IMR-90 (cell line): ENCODE measurements at regions not wholly inside any gene's neighbourhood (a gene's known extent, or its start where the extent isn't known, plus 50 kb on each side); places are given as distances from the start of the nearest gene placed in this dataset.

ENCODE experiments used
- MAZ ChIP-seq: IDR thresholded peaks from 2 replicates; pipeline ENCODE4 v1.6.1; 2012; ENCODE audit warnings: low read depth, mild to moderate bottlenecking, low read length, improper control_type of control experiment, moderate library complexity, borderline replicate concordance
- POLR2A ChIP-seq: IDR thresholded peaks from 2 replicates; pipeline ENCODE4 v1.6.1; 2012; ENCODE audit warnings: mild to moderate bottlenecking, low read depth, low read length
- TF ChIP-seq, protein P1 (sequence below): conservative IDR thresholded peaks from 2 replicates; pipeline ENCODE4 v1.5.1; 2012; ENCODE audit warnings: mild to moderate bottlenecking, low read depth, low read length, improper control_type of control experiment

DNA sequence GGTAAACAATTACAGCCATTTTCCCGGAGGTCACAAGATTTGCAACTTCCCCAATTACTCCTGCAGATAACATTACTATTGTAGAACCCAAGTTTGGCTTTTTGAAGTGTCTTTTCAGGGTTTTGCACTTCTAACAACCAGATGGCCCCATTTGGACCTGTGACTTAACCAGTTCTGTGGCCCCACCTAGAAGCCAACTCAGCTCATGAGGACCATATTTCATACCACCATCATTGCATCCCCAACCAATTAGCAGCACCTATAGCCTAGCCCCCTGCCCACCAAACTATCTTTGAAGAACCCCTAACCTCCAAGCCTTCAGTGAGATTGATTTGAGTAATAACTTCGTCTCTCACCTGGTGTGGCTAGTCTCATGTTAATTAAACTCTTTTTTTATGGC is 51.3 kb upstream of the WDR11 start:
- TF ChIP-seq POLR2A: no peak
- TF ChIP-seq, protein P1, sequence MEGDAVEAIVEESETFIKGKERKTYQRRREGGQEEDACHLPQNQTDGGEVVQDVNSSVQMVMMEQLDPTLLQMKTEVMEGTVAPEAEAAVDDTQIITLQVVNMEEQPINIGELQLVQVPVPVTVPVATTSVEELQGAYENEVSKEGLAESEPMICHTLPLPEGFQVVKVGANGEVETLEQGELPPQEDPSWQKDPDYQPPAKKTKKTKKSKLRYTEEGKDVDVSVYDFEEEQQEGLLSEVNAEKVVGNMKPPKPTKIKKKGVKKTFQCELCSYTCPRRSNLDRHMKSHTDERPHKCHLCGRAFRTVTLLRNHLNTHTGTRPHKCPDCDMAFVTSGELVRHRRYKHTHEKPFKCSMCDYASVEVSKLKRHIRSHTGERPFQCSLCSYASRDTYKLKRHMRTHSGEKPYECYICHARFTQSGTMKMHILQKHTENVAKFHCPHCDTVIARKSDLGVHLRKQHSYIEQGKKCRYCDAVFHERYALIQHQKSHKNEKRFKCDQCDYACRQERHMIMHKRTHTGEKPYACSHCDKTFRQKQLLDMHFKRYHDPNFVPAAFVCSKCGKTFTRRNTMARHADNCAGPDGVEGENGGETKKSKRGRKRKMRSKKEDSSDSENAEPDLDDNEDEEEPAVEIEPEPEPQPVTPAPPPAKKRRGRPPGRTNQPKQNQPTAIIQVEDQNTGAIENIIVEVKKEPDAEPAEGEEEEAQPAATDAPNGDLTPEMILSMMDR: no peak
- no peak for TF ChIP-seq MAZ
